Fibroblast of pulmonary artery (primary cell): ENCODE measurements at regions not wholly inside any gene's neighbourhood (a gene's known extent, or its start where the extent isn't known, plus 50 kb on each side); places are given as distances from the start of the nearest gene placed in this dataset.

Source experiments
- DNase-seq: peaks from one replicate; pipeline ENCODE4 v3.0.0-alpha.2; 2010; ENCODE audit warnings: low read depth
- H3K4me3 ChIP-seq: replicated peaks from 2 replicates; pipeline ENCODE4 v1.5.1; 2011; ENCODE audit warnings: low read depth, mild to moderate bottlenecking, control low read depth, low read length, moderate library complexity
- TF ChIP-seq, protein P1 (sequence below): IDR thresholded peaks from 2 replicates; pipeline ENCODE4 v1.5.1; 2011; ENCODE audit warnings: mild to moderate bottlenecking, control low read depth, low read length, inconsistent platforms; ENCODE audit errors: missing control alignments

DNA sequence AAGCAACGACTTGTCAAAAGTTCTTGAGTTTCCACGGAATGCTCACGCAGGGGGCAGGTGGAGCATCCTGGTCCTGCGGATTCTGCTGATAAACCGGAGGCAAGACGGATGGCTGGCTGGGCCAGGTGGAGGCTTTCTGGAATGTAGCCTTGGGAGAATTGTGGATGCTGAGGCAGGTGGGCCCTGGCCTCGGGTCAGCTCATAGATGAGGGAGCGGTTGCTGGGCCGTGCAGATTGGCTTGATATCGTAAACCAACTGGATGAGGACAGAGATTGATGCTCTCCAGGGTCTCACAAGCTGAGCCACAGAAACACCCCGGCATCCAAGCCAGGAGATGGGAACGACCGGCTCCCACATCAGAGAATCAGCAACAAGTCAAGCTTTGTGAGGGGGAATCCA lies 50.0 kb upstream of the TFRC start:
- TF ChIP-seq, protein P1, sequence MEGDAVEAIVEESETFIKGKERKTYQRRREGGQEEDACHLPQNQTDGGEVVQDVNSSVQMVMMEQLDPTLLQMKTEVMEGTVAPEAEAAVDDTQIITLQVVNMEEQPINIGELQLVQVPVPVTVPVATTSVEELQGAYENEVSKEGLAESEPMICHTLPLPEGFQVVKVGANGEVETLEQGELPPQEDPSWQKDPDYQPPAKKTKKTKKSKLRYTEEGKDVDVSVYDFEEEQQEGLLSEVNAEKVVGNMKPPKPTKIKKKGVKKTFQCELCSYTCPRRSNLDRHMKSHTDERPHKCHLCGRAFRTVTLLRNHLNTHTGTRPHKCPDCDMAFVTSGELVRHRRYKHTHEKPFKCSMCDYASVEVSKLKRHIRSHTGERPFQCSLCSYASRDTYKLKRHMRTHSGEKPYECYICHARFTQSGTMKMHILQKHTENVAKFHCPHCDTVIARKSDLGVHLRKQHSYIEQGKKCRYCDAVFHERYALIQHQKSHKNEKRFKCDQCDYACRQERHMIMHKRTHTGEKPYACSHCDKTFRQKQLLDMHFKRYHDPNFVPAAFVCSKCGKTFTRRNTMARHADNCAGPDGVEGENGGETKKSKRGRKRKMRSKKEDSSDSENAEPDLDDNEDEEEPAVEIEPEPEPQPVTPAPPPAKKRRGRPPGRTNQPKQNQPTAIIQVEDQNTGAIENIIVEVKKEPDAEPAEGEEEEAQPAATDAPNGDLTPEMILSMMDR: no peak
- DNase-seq: no peak

More for the DNA sequence above, 50.0 kb upstream of the TFRC start:
- no peak overlapping the region for H3K4me3 ChIP-seq
